ENCODE measurements at regions not wholly inside any gene's neighbourhood (a gene's known extent, or its start where the extent isn't known, plus 50 kb on each side); places are given as distances from the start of the nearest gene placed in this dataset.
"Not testable (repeated sequence)": the region's sequence is repeated elsewhere in the genome, so short reads cannot be mapped to it uniquely, and the experiment has no call there.

DNA sequence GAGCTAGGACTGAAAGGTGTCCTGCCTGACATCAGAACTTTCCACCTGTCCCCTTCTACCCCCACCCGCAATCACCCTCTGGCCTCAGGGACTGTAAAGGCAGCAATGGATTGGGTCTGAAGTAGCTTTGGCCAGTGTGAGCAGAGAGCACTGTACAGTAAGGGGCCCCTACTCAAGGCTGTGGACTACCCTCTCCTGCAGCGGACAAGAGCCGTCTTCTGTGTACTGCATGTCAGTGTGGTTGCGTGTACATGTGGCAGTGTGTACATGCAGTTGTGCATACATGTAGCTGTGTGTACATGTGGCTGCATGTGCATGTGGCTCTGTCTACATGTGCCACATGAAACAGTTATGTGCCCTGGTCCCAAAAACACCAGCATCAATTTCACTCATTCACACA lies 205.9 kb upstream of the LINGO1 start:
- no peak for DNase-seq (ENCODE audit: low read depth)

- DNase-seq (ENCODE audit: low read depth), result no peak
Observed at GRCh38 chr15:77838061-77838460, 205.3 kb upstream of the LINGO1 start.

- DNase-seq (ENCODE audit: low read depth), result no peak
Observed at GRCh38 chr15:77837649-77838025, 204.9 kb upstream of the LINGO1 start.

DNA sequence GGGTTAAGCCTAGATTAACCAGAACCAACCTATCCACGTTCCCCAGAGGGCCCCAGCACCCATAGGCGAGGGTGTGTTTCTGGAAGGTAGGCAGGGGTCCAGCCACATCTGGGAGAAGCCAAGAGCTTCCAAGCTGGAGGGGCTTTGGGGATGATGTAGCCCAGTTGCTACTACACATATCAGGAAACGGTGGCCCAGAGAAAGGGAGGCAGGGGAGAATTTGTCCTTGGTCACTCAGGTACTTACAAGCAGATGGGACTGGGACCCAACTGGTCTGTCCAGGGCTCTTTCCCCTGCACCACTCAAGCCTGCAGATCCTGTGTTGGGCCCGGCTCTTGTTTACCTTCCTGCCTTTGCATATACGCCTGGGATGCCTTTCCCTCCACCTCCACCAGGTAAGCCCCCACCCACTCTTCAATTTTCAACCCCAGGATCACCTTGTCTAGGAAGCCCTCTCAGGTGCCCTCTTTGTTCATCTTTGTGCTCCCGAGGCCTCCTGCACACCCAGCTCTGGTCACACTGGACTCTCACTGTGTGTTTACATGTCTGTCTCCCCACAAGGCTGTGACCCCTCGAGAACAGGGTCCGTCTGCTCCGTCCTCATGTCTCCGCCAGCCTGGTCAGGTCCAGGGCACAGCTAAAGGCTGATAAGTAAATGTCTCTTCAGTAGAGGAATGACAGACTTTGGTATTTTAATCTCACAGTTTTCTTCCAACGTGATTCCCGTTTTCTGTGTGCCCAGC lies 204.4 kb upstream of the LINGO1 start:
- no peak for DNase-seq (ENCODE audit: low read depth)

- DNase-seq (ENCODE audit: low read depth), result no peak
Observed at GRCh38 chr15:77836121-77836692, 203.5 kb upstream of the LINGO1 start.

GRCh38 chr15:77834276-77834990 lies 201.7 kb upstream of the LINGO1 start:
- DNase-seq (ENCODE audit: low read depth), result no peak

GRCh38 chr15:77832874-77833273 lies 200.2 kb upstream of the LINGO1 start:
- no peak for DNase-seq (ENCODE audit: low read depth)

GRCh38 chr15:77831986-77832385 lies 199.3 kb upstream of the LINGO1 start:
- DNase-seq (ENCODE audit: low read depth), result no peak

DNA sequence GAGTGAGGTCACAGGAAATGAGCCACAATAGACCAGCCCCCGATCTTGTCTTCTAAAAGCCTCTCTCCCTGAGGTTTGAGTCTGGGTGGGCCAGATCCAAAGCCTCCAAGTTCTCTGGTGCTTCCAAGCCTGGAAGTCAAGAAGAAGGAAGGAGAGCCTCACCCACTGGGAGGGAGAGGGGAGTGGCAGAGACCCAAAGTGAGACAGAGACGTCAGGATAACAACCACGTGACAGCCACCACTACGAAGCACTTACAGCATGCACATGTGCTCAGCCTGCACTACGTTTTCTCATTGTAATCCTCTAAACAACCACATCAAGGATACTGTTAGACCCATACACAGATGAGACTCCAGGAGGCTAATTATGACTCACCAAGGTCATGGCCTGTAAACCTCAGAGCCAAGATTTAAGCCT lies 197.3 kb upstream of the LINGO1 start:
- DNase-seq (ENCODE audit: low read depth), result no peak

DNA sequence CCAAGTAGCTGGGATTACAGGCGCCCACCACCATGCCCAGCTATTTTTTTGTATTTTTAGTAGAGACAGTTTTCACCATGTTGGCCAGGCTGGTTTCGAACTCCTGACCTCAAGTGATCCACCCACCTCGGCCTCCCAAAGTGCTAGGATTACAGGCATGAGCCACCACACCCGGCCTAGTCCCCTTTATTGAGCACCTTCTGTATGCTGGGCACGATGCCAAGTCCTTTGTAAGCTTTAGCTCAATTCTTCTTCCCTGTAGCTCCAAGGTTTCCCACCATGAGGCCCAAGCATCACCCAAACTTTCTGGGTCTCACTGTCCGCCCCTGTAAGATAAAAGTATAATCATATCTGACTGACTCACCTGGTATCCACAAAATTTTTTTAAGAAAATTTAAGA lies 196.6 kb upstream of the LINGO1 start:
- not testable (repeated sequence) for DNase-seq (ENCODE audit: low read depth)

- no peak for DNase-seq (ENCODE audit: low read depth)
Observed at GRCh38 chr15:77827860-77828259, 195.1 kb upstream of the LINGO1 start.

- DNase-seq (ENCODE audit: low read depth), result no peak
Observed at GRCh38 chr15:77826006-77826695, 193.4 kb upstream of the LINGO1 start.

GRCh38 chr15:77825546-77825945 lies 192.8 kb upstream of the LINGO1 start:
- DNase-seq (ENCODE audit: low read depth), result no peak

GRCh38 chr15:77825252-77825542 lies 192.5 kb upstream of the LINGO1 start:
- DNase-seq (ENCODE audit: low read depth), result no peak

DNA sequence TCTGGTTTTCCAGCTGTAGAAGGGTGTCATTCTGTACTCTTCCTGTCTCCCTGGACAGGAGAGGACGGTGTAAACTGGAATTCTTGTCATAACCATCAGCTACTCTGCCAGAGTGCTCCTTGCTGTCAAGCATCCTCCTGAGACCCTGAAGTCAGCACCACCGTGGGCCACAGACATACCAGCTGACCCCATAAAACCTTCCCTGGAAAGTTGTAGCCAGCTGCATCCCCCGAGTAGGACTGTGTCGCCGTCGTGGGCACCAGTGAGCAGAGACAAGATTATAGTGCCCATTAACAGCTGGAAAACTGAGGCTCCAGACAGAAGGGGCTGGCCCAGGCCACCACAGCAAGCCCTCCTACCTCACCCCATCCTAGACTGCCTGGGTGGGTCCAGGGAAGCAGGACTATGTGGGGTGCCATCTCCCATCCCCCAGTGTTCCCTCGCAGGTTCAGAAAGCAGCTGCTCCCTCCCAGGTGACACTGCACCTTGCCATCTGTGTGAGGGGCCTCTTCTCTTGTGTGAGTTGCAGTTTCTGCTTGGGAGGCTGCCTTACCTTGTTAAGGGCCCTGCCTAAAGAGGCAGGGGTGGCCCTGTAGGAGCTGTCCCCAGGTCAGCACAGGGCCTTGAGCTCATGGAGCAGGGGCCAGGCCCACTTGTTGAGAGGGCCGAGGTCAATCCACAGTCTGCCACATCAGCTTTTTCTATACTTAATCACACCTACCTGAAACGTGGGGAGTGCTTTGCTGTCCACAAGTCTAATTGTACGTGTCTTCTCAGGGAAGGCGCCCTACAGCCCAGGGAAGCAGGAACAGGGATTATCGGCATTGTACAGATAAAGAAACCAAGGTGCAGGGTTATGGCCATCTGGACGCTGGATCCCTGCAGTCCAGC lies 191.9 kb upstream of the LINGO1 start:
- DNase-seq (ENCODE audit: low read depth), result no peak

DNA sequence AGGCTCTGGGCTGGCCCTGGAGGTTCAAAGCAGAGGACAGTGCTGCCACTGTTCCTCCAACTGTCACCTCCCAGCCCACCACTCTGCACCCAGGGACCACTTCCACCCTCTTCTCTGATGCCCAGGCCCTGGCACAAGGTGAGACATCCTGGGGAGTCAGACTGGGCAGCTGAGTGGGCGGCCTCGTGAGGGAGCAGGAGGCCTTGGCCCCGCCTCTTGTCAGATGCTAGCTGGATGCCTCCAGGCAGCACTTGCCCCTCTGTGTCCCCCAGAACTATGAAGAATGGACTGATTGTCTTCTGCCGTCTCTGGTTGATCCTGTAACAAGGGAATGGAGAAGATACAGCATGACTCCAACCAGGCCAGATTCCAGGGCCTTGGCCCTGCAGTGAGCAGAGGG lies 191.0 kb upstream of the LINGO1 start:
- no peak for DNase-seq (ENCODE audit: low read depth)

DNA sequence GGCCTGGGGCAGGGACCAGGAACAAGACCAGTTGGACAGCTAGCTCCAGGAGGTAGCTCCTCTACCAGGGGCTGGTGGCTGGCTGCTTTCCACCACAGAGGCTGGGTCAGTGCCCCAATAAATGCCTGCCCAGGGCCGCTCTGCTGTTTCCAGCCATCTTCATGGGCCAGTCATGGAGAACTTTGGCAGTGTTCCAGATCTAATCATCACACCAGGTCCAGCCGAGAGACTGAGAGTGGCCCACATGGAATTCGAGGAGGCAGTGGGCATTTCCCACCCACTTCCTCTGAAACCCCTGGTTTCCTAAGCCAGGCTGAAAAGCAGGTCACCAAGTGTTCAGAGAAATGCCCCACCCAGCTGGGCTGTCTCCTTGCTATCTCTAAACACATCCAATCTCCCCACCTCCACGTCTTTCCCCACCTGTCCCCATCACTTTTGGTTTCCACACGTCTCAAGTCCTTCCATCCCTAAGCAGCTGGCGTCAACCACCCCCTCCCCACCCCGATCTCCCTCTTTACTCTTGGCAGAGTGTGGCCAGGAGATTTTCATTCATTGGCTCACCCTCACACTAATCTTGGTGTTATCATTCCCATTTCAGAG lies 190.0 kb upstream of the LINGO1 start:
- no peak for DNase-seq (ENCODE audit: low read depth)

DNA sequence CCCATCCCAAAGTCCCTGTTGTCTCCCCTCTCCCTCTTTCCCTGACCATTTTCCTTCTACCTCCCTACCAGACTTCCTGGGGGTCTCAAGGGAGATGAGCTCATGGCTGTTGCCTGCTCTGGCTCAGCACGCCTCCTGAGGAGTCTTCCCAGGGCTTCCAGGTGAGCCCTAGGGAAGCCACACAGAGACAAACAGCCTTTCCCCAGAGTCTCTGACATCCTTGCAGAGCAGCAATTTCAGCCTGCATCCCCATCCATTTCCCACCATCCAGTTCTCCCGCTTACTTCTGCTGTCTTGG lies 189.2 kb upstream of the LINGO1 start:
- DNase-seq (ENCODE audit: low read depth), result no peak

- no peak for DNase-seq (ENCODE audit: low read depth)
Observed at GRCh38 chr15:77821188-77821958, 188.7 kb upstream of the LINGO1 start.

DNA sequence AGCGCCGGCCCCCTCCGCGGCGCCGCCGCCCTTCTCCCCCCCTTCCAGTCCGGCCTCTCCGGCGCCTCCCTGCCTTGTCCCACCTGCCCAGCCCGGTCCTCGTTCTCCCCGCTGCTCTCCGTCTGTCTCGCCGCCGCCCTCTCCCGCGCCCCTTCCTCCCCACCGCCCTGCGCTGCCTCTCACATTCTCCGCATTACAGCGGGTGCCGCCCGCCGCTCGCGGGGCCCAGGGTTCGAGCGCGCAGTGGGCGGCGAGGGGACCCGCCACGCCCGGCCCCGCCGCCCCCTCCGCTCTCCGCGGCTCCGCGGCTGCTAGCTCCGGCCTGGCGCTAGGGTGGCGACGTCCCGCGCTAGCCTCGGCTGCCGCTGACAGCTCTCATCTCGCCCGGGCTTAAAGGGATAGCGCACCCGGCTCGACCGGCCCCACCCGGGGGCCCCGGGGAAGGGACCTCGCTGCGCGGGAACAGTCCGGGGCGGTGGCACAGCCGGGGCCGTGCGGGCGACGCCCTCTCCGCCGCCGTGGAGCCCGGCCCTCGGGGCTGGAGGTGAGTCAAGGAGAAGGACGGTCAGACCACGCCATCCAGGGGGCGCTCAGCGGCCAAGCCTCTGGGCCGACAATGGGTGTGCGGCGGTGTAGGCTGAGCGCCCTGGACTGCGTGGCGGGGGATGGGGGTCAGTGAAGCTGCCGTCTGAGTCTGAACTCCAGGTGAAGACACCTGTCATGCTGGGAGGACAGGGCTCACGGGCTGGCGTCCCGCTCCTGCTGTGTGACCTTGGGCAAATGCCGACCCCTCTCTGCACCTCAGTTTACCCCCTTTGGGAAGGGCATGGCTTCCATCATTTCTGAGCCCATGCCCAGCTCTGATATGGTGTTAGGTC lies 187.4 kb upstream of the LINGO1 start:
- no peak for DNase-seq (ENCODE audit: low read depth)

Data from stimulated activated CD8-positive, alpha-beta memory T cell treated with anti-CD3 and anti-CD28 coated beads, Interleukin-15, amount 100 ng/mL, for 1 hour (primary cell).